ENCODE measurements at regions not wholly inside any gene's neighbourhood (a gene's known extent, or its start where the extent isn't known, plus 50 kb on each side); places are given as distances from the start of the nearest gene placed in this dataset.

- TF ChIP-seq CTCF (IDR thresholded peaks at IDR 0.05): no peak
- no peak for TF ChIP-seq POLR2A (IDR thresholded peaks at IDR 0.05)
Observed at GRCh38 chr3:106341586-106342162, 472.9 kb upstream of the CBLB start.
